ENCODE measurements at regions not wholly inside any gene's neighbourhood (a gene's known extent, or its start where the extent isn't known, plus 50 kb on each side); places are given as distances from the start of the nearest gene placed in this dataset.

GRCh38 chr10:92747066-92747465 is 57.3 kb downstream of the HHEX start:
- no peak for DNase-seq (ENCODE audit: low read depth)

- DNase-seq (ENCODE audit: low read depth), result peak; percentile 4
These were observed 57.8 kb downstream of the HHEX start for GRCh38 chr10:92747600-92747999.

GRCh38 chr10:92750791-92751533 is 61.2 kb downstream of the HHEX start:
- no peak for DNase-seq (ENCODE audit: low read depth)

- DNase-seq (ENCODE audit: low read depth), result no peak
These were observed 61.7 kb downstream of the HHEX start for GRCh38 chr10:92751534-92751811.

- no peak for DNase-seq (ENCODE audit: low read depth)
These were observed 62.1 kb downstream of the HHEX start for GRCh38 chr10:92751827-92752226.

- no peak for DNase-seq (ENCODE audit: low read depth)
These were observed 64.1 kb downstream of the HHEX start for GRCh38 chr10:92753865-92754264.

- DNase-seq (ENCODE audit: low read depth), result no peak
These were observed 66.0 kb downstream of the HHEX start for GRCh38 chr10:92755725-92756124.

- no peak for DNase-seq (ENCODE audit: low read depth)
These were observed 66.7 kb downstream of the HHEX start for GRCh38 chr10:92756201-92757065.

- no peak for DNase-seq (ENCODE audit: low read depth)
These were observed 67.4 kb downstream of the HHEX start for GRCh38 chr10:92757066-92757710.

- DNase-seq (ENCODE audit: low read depth), result no peak
These were observed 68.0 kb downstream of the HHEX start for GRCh38 chr10:92757711-92758104.

- no peak for DNase-seq (ENCODE audit: low read depth)
These were observed 68.8 kb downstream of the HHEX start for GRCh38 chr10:92758594-92758993.

GRCh38 chr10:92760609-92761008 is 70.9 kb downstream of the HHEX start:
- DNase-seq (ENCODE audit: low read depth), result no peak

GRCh38 chr10:92761571-92761970 is 71.8 kb downstream of the HHEX start:
- DNase-seq (ENCODE audit: low read depth), result no peak

GRCh38 chr10:92763634-92764155 is 73.9 kb downstream of the HHEX start:
- no peak for DNase-seq (ENCODE audit: low read depth)

GRCh38 chr10:92766451-92766850 is 76.7 kb downstream of the HHEX start:
- DNase-seq (ENCODE audit: low read depth), result no peak

GRCh38 chr10:92768104-92768503 is 78.3 kb downstream of the HHEX start:
- no peak for DNase-seq (ENCODE audit: low read depth)

- DNase-seq (ENCODE audit: low read depth), result no peak
These were observed 74.5 kb upstream of the EXOC6 start for GRCh38 chr10:92773776-92774175.

GRCh38 chr10:92778091-92778490 is 70.2 kb upstream of the EXOC6 start:
- DNase-seq (ENCODE audit: low read depth), result no peak

GRCh38 chr10:92785118-92785517 is 63.2 kb upstream of the EXOC6 start:
- DNase-seq (ENCODE audit: low read depth), result no peak

- no peak for DNase-seq (ENCODE audit: low read depth)
These were observed 60.7 kb upstream of the EXOC6 start for GRCh38 chr10:92787557-92788152.

GRCh38 chr10:92789067-92789466 is 59.3 kb upstream of the EXOC6 start:
- no peak for DNase-seq (ENCODE audit: low read depth)

GRCh38 chr10:92789786-92790185 is 58.5 kb upstream of the EXOC6 start:
- DNase-seq (ENCODE audit: low read depth), result no peak

Measured in stimulated activated CD8-positive, alpha-beta memory T cell treated with anti-CD3 and anti-CD28 coated beads, Interleukin-4, amount 100 ng/mL, for 24 hours (primary cell).